ENCODE measurements at regions not wholly inside any gene's neighbourhood (a gene's known extent, or its start where the extent isn't known, plus 50 kb on each side); places are given as distances from the start of the nearest gene placed in this dataset.

GRCh38 chrX:38861489-38861888, 60.2 kb downstream of the MID1IP1 start:
- TF ChIP-seq CTCF (IDR thresholded peaks at IDR 0.05 in 8 of 11, conservative IDR thresholded peaks at IDR 0.05 in 3 of 11) (no peak), POLR2A (IDR thresholded peaks at IDR 0.05) (no peak), POLR2AphosphoS5 (IDR thresholded peaks at IDR 0.05) (no peak)

Measured in spleen (tissue), 7 donors.